GM10266 (cell line): ENCODE measurements at regions not wholly inside any gene's neighbourhood (a gene's known extent, or its start where the extent isn't known, plus 50 kb on each side); places are given as distances from the start of the nearest gene placed in this dataset.

Experiments
- DNase-seq: peaks from one replicate; pipeline ENCODE4 v3.0.0; 2012; ENCODE audit errors: extremely low spot score
- TF ChIP-seq, protein P1 (sequence below): IDR thresholded peaks from 2 replicates; pipeline ENCODE4 v1.5.1; 2012; ENCODE audit warnings: mild to moderate bottlenecking, low read depth; ENCODE audit not compliant: control insufficient read depth, insufficient read depth; ENCODE audit errors: missing control alignments

- DNase-seq, result no peak
- TF ChIP-seq, protein P1, sequence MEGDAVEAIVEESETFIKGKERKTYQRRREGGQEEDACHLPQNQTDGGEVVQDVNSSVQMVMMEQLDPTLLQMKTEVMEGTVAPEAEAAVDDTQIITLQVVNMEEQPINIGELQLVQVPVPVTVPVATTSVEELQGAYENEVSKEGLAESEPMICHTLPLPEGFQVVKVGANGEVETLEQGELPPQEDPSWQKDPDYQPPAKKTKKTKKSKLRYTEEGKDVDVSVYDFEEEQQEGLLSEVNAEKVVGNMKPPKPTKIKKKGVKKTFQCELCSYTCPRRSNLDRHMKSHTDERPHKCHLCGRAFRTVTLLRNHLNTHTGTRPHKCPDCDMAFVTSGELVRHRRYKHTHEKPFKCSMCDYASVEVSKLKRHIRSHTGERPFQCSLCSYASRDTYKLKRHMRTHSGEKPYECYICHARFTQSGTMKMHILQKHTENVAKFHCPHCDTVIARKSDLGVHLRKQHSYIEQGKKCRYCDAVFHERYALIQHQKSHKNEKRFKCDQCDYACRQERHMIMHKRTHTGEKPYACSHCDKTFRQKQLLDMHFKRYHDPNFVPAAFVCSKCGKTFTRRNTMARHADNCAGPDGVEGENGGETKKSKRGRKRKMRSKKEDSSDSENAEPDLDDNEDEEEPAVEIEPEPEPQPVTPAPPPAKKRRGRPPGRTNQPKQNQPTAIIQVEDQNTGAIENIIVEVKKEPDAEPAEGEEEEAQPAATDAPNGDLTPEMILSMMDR, result no peak
These were observed 374.5 kb downstream of the TEX13C start for GRCh38 chrX:125694171-125694570.

DNA sequence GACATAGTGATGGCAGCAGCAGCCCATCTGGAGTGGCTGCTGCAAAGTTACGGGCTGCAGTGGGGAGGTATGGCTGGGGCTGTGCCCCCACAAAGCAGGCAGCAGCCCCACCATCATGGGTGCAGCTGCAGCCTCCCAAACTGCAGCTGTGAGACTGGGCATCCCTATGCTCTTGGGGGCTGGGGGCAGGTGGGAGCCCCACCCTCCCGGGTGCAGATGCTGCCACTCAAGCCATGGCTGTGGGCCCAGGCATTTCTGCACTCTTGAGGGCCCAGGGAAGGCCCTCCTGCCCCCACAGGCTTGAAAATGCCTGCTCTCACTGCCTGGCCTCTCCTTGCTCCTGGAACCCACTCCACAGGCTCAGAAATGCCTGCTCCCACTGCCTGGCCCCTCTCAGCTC lies 389.4 kb downstream of the TEX13C start:
- no peak for DNase-seq
- TF ChIP-seq, protein P1, result no peak

DNA sequence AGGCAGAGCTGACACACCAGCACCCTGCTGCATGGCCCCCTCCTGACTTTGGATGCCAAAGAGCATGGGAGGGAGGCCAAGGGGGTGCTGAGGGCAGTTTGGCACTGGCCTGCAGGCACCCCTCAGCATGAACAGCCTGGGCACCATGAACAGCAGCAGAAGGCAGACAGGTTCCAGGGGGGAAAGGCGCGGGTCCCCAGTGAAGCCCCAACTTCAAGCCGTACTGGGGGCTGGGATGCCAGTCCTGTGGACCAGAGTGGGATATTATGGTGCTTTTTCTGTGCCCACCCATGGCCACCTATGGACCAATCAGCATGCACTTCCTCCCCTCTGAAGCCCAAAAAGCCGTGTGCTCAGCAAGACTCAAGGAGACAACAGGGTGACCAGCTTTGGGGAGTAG lies 389.9 kb downstream of the TEX13C start:
- no peak for DNase-seq
- TF ChIP-seq, protein P1, result no peak

DNA sequence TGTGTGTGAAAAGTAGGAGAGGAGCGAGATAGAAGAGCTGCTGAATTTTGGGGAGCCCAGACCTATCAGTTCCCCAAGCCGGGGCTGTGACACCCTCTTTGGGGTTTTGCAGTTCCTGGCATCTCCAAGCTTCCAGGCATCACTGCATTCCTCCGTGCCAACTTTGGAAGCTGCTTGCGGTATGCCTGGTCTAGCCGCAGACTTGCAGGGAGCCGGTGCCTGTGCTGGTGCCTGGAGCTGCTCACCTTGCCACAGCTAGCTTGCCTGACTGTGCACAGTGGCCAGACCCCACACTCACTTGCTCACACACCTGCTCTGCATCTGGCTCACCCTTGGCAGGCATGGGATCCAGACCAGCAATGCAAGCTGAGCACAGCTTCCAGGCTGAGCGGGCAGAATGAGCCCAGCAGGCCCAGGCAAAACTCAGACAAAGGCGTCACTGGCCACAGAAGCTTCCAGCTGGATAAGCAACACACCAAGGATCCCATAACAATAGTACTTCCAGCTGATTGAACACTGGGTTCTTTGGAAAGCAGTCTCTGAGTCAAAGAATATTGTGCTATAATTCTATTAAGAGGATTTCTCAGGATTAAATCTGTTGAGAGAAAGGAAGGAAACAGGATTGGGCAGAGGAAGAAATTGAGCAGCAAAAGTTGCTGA lies 390.9 kb downstream of the TEX13C start:
- TF ChIP-seq, protein P1, result no peak
- DNase-seq, result no peak

DNA sequence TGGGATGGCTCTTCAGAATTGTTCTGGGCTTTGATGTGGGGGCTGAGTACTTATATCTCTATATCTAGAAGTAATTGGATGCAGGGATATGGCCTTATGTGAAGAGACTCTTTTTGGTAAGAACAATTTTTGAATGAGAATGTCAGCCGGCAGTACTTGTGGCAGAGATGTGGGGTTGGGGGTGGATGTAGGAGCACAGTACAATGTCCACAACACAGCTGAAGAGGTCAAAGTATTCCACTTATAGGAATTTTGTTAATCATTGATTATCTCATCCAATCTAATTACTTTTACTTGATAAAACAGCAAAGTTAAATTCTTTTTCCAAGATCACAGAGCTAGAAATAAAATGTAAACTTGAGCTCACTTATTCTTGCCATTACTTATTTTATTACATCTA lies 391.4 kb downstream of the TEX13C start:
- DNase-seq, result no peak
- TF ChIP-seq, protein P1, result no peak

- TF ChIP-seq, protein P1, result no peak
- DNase-seq, result no peak
These were observed 394.0 kb downstream of the TEX13C start for GRCh38 chrX:125713633-125714032.

GRCh38 chrX:125727117-125727516 lies 407.4 kb downstream of the TEX13C start:
- DNase-seq, result no peak
- TF ChIP-seq, protein P1, result no peak
